ENCODE measurements at regions not wholly inside any gene's neighbourhood (a gene's known extent, or its start where the extent isn't known, plus 50 kb on each side); places are given as distances from the start of the nearest gene placed in this dataset.

DNA sequence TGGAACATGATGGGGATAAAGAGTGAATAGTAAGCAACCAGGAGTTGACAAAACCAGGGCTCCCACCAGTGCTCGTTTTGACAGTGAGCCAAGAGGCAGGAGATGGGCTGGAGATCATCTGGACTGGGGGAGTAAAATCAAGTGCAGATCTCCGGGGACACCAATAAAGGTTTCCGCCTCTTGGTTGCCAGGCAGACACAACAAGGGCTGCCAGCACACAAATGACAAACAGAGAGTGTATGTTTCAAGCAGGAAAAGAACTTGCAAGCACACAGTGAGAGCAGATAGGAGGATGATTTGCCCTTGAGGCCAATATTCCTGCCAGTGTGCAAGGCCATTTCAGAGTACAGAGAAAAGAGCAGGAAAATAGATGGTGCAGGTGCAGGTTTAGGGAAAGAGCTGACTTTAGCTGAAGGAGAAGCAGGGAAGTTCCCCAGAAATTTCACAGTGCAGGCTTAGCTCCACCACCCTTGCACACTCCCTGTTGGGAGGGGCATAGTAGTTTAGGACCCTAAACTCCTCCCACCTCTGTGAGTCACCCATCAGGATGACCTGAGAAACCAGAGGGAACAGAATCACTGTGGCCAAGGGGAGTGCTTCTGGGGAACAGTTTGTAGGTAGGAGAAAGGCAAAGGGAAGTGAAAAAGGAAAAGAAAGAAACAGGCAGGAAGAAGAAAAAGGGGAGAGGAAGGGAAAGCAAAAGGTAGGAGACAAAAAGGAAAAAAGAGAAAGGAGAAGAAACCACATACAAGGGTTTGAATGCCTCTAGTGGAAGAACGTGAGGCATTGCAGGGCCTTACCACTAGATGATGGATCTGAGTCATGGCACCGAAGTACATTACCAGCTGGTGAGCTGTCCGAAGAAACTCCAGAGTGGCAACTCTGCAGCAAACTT lies 404.4 kb downstream of the SLC6A15 start:
- Histone ChIP-seq H3K4me3 (ENCODE audit: low read depth, low read length) (no peak overlapping the region), H3K4me1 (ENCODE audit: insufficient read depth) (no peaks in the 10 kb centered on the region), H3K27ac (ENCODE audit: low read depth) (no peak overlapping the region), H3K36me3 (ENCODE audit: insufficient read depth) (no peaks in the 10 kb centered on the region)
- WGBS = 38% methylated on average over 6 of the region's 6 CpGs
- no peak for DNase-seq (ENCODE audit: extremely low spot score)

DNA sequence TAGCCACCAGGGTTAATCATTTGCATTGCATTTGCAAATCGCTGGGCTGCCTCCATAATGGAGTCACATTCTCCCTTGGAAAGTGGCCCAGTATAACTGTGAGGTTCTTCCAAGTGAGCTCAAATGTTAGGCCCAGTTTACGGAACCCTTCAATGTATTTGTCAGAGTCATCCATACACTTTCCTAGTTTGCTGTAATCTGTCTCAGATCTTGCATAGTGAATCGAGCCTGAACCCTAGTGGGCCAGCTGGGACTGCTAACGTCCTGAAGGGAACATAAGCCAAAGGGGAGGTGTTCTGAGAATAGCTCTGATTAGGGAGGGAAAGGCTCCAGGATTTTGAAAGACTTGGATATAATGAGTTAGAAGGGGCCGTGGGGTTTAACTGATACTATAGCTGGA lies 406.3 kb downstream of the SLC6A15 start:
- WGBS = 42% methylated on average over 5 of the region's 5 CpGs
- Histone ChIP-seq H3K36me3 (ENCODE audit: insufficient read depth) (no peaks in the 10 kb centered on the region), H3K4me1 (ENCODE audit: insufficient read depth) (no peaks in the 10 kb centered on the region), H3K4me3 (ENCODE audit: low read depth, low read length) (no peak overlapping the region), H3K27ac (ENCODE audit: low read depth) (no peak overlapping the region)
- DNase-seq (ENCODE audit: extremely low spot score) = no peak

DNA sequence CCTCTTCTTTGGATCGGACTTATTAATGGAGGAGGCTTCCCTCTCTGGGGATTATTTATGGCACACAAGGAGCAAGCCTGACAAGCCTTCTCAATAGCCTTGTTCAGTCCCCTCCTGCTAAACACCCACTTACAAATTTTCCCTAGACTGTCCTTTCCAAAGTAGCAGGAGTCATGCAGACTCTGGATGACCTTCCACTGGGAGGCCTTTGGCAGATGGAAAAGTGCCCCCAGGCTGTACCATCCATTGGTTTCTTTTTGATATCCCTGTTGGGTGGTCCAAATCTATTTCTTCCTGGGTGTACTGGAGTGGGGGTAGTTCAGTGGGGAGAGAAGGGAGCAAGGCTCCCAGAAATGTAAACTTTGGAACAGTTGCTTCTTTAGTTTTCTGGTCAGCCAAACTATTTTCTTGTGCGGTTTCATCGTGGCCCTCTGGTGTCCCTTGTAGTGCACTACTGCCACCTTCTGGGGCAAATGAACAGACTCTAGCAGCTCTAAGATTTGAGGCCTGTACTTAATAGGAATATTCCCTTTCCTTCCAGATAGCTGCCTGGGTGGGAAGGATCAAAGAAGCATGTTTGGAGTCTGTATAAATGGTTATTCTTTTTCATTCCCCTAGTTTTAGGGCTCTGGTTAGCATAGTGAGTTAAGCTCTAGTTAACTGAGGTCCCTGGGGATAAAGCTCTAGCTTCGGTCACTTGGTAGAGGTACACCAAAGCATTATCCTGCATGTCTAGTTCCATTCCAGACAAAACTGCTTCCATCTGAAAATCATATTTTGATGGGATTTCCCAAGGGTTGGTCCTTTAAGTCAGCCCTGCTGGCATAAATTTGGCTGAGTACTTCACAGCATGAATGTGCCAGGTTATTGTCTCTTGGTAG lies 409.5 kb downstream of the SLC6A15 start:
- Histone ChIP-seq H3K4me1 (ENCODE audit: insufficient read depth) (no peaks in the 10 kb centered on the region), H3K4me3 (ENCODE audit: low read depth, low read length) (no peak overlapping the region), H3K27ac (ENCODE audit: low read depth) (no peak overlapping the region), H3K36me3 (ENCODE audit: insufficient read depth) (no peaks in the 10 kb centered on the region)
- WGBS = 61% methylated on average over 4 of the region's 4 CpGs
- no peak for DNase-seq (ENCODE audit: extremely low spot score)

DNA sequence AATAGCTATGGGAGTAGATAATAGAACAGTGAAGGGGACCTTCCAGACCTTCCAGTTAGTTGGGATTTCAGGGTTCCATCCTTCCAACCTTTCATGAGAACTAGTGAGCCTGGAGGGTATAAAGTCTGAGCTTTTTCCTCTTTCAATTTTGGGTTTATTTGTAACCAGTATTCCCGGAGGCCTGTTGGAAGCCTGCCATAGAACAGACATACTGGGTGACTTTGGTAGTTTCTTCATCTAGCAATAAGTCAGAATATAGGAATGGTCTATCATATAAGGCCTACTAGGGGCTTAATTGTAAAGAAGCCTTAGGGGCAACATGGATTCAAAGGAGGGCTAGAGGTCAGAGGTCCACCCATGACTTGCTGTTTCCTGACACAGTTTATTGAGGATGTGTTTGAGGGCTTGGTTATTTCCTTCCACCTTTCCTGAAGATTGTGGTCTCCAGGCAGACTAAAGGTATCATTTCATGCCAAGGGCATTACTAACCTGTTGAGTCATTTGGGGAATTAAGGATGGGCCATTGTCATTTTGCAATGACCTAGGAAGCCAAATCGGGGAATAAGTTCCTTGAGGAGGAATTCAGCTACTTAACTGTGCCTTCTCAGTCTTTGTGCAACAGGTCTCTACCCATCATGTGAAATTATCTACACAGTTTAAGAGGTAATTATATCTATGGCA lies 410.3 kb downstream of the SLC6A15 start:
- no peak overlapping the region for H3K27ac ChIP-seq (ENCODE audit: low read depth)
- WGBS = 86% methylated on average over 2 of the region's 2 CpGs
- H3K4me3 ChIP-seq (ENCODE audit: low read depth, low read length) = no peak overlapping the region
- DNase-seq (ENCODE audit: extremely low spot score) = no peak
- no peaks in the 10 kb centered on the region for H3K4me1 ChIP-seq (ENCODE audit: insufficient read depth)
- no peaks in the 10 kb centered on the region for H3K36me3 ChIP-seq (ENCODE audit: insufficient read depth)

DNA sequence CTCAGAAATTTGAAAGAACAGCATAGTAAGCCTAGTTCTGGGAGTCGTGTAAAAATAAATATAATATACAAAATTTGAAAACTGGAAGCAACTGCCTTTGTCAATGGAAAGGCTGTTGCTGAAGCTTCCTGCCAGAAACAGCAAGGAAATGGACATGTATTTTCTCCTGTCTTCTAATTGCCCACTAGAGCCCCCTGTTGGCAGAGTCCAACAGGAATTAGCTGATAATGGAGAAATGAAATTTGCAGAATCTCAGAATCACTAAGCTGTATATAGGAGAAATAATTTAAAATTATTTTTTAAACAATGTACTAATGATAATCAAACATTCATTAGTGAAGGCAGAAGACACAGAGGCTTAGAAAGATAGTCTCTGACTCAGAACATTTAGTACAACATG lies 414.8 kb downstream of the SLC6A15 start:
- no peaks in the 10 kb centered on the region for H3K36me3 ChIP-seq (ENCODE audit: insufficient read depth)
- H3K4me1 ChIP-seq (ENCODE audit: insufficient read depth) = no peaks in the 10 kb centered on the region
- 72% methylated on average over 1 of the region's 1 CpG for WGBS
- DNase-seq (ENCODE audit: extremely low spot score) = no peak
- no peak overlapping the region for H3K4me3 ChIP-seq (ENCODE audit: low read depth, low read length)
- H3K27ac ChIP-seq (ENCODE audit: low read depth) = no peak overlapping the region

DNA sequence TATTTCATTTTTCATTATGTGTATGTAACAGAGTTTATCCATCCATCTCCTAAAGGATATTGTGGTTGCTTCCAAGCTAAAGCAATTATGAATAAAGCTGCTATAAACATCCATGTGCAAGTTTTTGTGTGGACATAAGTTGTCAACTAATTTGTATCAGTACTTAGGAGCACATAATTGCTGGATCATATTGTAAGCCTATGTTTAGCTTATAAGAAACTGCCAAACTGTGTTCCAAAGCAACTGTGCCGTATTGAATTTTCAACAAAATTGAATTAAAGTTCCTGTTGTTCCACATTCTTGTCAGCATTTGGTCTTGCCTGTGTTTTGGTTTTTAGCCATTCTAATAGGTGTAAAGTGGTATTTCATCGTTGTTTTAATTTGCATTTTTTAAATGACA lies 416.9 kb downstream of the SLC6A15 start:
- Histone ChIP-seq H3K4me1 (ENCODE audit: insufficient read depth) (no peaks in the 10 kb centered on the region), H3K27ac (ENCODE audit: low read depth) (no peak overlapping the region), H3K4me3 (ENCODE audit: low read depth, low read length) (no peak overlapping the region), H3K36me3 (ENCODE audit: insufficient read depth) (no peaks in the 10 kb centered on the region)
- WGBS = 94% methylated on average over 2 of the region's 2 CpGs
- DNase-seq (ENCODE audit: extremely low spot score) = no peak

DNA sequence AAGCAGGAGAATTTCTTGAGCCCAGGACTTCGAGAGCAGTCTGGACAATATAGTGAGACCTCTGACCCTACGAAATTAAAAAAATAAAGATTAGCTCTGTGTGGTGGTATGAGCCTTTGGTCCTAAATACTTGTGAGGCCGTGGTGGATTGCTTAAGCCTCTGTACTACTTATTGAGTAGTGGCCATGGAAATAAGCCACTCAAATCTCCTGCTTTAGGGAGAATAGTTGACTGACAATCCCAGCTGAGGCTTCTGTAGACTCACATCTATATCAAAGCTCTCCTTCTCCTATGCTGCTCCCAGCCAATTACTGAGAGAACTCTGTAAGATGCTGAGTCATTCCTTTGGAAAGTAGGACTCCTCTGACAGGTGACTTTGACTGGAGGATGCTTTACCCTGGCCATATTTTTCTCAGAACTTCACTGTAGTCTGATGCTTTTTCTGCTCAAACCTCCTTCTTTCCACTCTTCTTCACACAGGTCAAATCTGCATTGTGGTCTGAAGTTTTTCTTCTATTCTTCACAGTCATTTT lies 420.2 kb downstream of the SLC6A15 start:
- Histone ChIP-seq H3K36me3 (ENCODE audit: insufficient read depth) (no peaks in the 10 kb centered on the region), H3K4me3 (ENCODE audit: low read depth, low read length) (no peak overlapping the region), H3K4me1 (ENCODE audit: insufficient read depth) (no peaks in the 10 kb centered on the region), H3K27ac (ENCODE audit: low read depth) (no peak overlapping the region)
- DNase-seq (ENCODE audit: extremely low spot score) = no peak
- 76% methylated on average over 3 of the region's 3 CpGs for WGBS

DNA sequence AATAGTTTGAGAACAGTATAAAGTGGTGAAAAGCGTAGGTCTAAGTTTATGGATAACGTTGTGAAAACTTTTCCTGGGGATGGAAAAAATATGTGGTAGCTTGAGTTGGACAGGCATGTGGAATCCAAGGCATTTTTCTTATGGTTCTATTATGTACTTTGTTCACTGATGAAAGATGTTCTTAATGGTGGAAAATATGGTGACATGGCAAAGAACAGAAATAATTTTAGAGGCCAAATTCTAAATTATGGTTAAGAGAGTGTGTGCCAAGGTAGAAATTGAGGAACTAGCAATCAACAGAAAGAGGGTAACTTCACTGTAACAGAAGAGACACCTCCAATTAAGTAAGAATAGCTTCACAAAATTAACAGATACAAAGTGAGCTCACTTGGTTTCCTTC lies 427.8 kb downstream of the SLC6A15 start:
- DNase-seq (ENCODE audit: extremely low spot score) = no peak
- Histone ChIP-seq H3K36me3 (ENCODE audit: insufficient read depth) (no peaks in the 10 kb centered on the region), H3K27ac (ENCODE audit: low read depth) (no peak overlapping the region), H3K4me1 (ENCODE audit: insufficient read depth) (no peaks in the 10 kb centered on the region), H3K4me3 (ENCODE audit: low read depth, low read length) (no peak overlapping the region)
- 80% methylated on average over 2 of the region's 2 CpGs for WGBS

DNA sequence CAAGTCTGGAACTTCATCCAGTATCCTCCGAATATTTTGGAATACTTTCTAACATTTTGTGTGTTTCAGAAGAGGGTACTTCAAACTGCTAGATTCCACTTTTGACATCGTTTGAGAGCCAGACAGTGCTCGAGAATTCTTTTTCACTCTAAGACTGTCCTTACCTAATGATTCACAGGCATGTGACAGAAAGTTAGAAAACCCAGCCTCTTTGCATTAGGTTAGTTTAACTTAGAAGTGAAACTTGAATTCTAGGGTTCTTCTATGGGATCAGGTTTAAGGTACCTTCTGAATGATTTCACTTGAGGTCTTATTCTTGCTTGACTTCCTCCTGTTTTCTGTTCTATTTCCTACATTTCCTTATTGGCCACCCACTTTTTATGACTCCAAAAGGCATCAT lies 431.8 kb downstream of the SLC6A15 start:
- Histone ChIP-seq H3K4me1 (ENCODE audit: insufficient read depth) (no peaks in the 10 kb centered on the region), H3K36me3 (ENCODE audit: insufficient read depth) (no peaks in the 10 kb centered on the region), H3K27ac (ENCODE audit: low read depth) (no peak overlapping the region), H3K4me3 (ENCODE audit: low read depth, low read length) (no peak overlapping the region)
- WGBS = 87% methylated on average over 3 of the region's 3 CpGs
- DNase-seq (ENCODE audit: extremely low spot score) = no peak

DNA sequence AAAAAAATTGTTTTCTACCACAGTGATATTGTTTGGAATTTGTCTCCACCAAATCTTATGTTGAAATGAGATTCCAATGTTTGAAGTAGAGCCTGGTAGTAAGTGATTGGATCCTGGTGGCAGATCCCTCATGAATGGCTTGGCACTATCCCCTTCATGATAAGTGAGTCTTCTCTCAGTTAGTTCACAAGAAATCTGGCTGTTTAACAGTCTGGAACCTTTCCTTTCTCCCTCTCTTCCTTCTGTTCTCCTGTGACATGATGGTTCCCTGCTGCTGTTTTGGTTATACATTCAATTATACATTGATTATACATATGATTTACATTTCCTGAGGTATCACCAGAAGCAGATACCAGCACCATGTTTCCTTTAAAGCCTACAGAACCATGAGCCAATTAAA lies 442.2 kb downstream of the SLC6A15 start:
- Histone ChIP-seq H3K4me3 (ENCODE audit: low read depth, low read length) (no peak overlapping the region), H3K27ac (ENCODE audit: low read depth) (no peak overlapping the region), H3K36me3 (ENCODE audit: insufficient read depth) (no peaks in the 10 kb centered on the region), H3K4me1 (ENCODE audit: insufficient read depth) (no peaks in the 10 kb centered on the region)
- DNase-seq (ENCODE audit: extremely low spot score) = no peak

DNA sequence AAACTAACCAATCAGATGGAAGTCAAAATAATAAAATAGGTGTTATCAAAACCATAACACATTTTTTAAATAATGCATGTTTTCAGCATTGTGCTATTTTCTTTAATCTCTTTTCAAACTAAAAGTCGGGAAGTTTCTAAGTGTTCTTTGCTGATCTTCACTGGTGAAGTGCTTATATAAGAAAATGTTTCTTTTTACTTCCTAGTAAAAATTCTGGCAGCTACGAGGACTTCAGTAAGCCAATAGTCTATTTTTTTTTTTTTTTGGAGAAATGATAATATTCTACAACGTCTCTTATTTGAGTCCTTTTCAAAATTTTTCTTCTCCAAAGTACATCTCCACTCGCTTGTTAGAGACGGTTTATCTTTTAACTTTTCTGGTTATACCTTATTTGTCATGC lies 448.0 kb downstream of the SLC6A15 start:
- no peaks in the 10 kb centered on the region for H3K36me3 ChIP-seq (ENCODE audit: insufficient read depth)
- no peak overlapping the region for H3K27ac ChIP-seq (ENCODE audit: low read depth)
- no peak for DNase-seq (ENCODE audit: extremely low spot score)
- 53% methylated on average over 5 of the region's 5 CpGs for WGBS
- no peaks in the 10 kb centered on the region for H3K4me1 ChIP-seq (ENCODE audit: insufficient read depth)
- H3K4me3 ChIP-seq (ENCODE audit: low read depth, low read length) = no peak overlapping the region

DNA sequence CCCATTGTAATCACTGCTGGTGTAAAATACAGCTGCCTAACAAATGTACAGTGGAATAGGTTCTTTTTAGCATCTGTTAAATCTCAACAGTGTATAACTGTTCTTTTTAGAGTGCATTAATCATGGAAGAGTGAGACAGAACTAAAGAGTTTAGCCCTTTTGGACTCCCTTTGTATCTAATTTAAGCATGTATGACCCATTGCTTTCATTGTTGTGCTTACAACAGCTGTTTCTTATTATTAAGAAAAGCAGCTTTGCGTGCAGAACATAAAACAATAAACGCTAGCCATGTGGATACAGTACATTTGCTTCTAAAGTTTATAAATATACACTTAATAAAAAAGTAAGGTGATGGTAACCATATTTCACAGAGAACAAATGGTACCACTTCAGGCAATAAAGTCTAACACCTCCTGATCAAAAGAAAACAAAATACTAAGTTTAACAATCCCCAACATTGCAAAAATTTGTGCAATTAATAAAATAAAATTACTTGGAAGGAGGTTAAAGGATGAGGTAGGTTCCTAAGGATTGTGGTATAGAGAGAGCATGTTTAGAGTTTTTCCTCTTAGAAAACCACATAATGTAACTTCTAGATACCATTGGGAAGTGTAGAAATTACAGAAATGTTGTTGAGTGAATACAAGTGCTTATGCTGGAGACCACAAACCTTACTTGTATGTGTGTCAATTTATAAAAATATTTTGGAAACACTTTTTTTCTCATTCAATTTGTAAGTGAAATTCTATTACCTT lies 448.7 kb downstream of the SLC6A15 start:
- peak; percentile 67 for DNase-seq (ENCODE audit: extremely low spot score)
- Histone ChIP-seq H3K27ac (ENCODE audit: low read depth) (no peak overlapping the region), H3K4me3 (ENCODE audit: low read depth, low read length) (no peak overlapping the region), H3K4me1 (ENCODE audit: insufficient read depth) (no peaks in the 10 kb centered on the region), H3K36me3 (ENCODE audit: insufficient read depth) (no peaks in the 10 kb centered on the region)
- 32% methylated on average over 2 of the region's 2 CpGs for WGBS

DNA sequence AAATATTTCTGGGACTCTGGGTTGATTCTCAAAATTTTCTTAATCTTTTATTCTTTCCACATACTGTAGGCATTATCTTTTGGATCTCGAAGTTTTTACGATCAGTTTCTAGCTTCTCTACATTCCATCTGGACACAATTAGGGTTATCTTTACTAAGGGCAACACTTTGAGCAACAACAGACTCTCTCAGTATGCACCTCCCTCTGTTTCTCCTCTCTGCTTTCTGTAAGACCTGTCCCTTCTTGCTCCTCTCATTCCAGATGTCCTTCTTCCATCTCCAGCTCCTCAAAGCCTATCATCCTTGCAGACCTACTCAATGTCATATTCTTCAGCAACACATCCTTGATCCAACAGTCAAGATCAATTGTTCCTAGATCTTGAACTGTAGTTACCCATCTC lies 457.0 kb downstream of the SLC6A15 start:
- WGBS = 31% methylated on average over 2 of the region's 2 CpGs
- H3K4me3 ChIP-seq (ENCODE audit: low read depth, low read length) = no peak overlapping the region
- no peak overlapping the region for H3K27ac ChIP-seq (ENCODE audit: low read depth)
- no peaks in the 10 kb centered on the region for H3K4me1 ChIP-seq (ENCODE audit: insufficient read depth)
- no peaks in the 10 kb centered on the region for H3K36me3 ChIP-seq (ENCODE audit: insufficient read depth)
- DNase-seq (ENCODE audit: extremely low spot score) = no peak
